Thoracic aorta (tissue), 2 donors: ENCODE measurements at regions not wholly inside any gene's neighbourhood (a gene's known extent, or its start where the extent isn't known, plus 50 kb on each side); places are given as distances from the start of the nearest gene placed in this dataset.

ENCODE experiments used
- ATAC-seq: fragments of 150-250 bp; one replicate; pipeline ENCODE4 v1.8.0; 2017; ENCODE audit warnings: low read depth; ENCODE audit not compliant: insufficient number of reproducible peaks, low FRiP score
- DNase-seq: peaks from one replicate; pipeline ENCODE4 v3.0.0-alpha.2; 2020; ENCODE audit warnings: low spot score
- H3K27ac ChIP-seq, 2 donors: fragments of 200-600 bp; sonication (generic); 1 replicate in 1 of 2; 2 replicates in 1 of 2; pipeline ENCODE4 v1.5.1; 2016; ENCODE audit warnings: mild to moderate bottlenecking in 2 of 2, moderate library complexity in 2 of 2
- H3K27me3 ChIP-seq: fragments of 200-600 bp; sonication (generic); replicated peaks from 2 replicates; pipeline ENCODE4 v1.6.0; 2016; ENCODE audit warnings: mild to moderate bottlenecking; ENCODE audit not compliant: insufficient read depth
- H3K36me3 ChIP-seq: fragments of 200-600 bp; sonication (generic); one replicate; pipeline ENCODE4 v1.5.1; 2016
- H3K4me1 ChIP-seq, 2 donors: fragments of 200-600 bp; sonication (generic); 1 replicate in 1 of 2; 2 replicates in 1 of 2; pipeline versions ENCODE4 v1.5.1 to v1.6.0; 2016; ENCODE audit warnings: low read depth in 2 of 2, mild to moderate bottlenecking in 1 of 2; ENCODE audit not compliant: control insufficient read depth in 1 of 2
- H3K4me3 ChIP-seq: fragments of 200-600 bp; sonication (generic); 2 replicates; pipeline ENCODE4 v1.5.1; 2016; ENCODE audit warnings: mild to moderate bottlenecking
- H3K9me3 ChIP-seq: fragments of 200-600 bp; sonication (generic); 2 replicates; pipeline ENCODE4 v1.5.1; 2016
- TF ChIP-seq, protein P1 (sequence below): fragments of 200-600 bp; sonication (generic); IDR thresholded peaks from one replicate; pipeline ENCODE4 v1.5.1; 2019; ENCODE audit warnings: antibody characterized with exemption

DNA sequence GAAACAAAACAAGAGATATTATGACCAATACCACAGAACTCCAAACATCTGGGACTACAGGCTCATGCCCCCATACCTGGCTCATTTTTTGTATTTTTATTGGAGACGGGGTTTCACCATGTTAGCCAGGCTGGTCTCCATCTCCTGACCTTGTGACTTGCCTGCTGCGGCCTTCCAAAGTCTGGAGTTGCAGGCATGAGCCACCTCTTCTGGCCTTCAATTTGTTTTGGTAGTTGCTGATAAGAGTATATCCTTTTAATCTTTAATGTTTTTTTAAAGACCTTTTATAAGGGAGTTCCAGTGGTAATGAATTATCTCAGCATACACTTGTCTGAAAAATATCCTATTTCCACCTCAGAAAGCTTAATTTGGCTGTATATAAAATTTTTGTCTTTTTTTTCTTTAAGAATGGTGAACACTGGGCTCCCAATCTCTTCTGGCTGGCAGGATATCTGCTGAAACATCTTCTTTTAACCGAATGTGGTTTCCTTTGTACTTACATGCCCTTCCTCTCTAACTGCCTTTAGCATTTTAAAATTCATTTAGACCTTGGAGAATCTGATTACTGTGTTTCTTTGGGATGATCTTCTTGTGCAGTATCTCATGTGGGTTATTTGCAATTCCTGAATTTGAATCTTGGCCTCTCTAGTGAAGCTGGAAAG lies 112.1 kb upstream of the KDM5D start:
- Histone ChIP-seq H3K4me3 (no peak overlapping the region), H3K27ac (no peak overlapping the region), H3K9me3 (no peaks in the 10 kb centered on the region), H3K4me1 (no peaks in the 10 kb centered on the region), H3K36me3 (no peaks in the 10 kb centered on the region), H3K27me3 (no peaks in the 10 kb centered on the region)
- ATAC-seq (no peak), DNase-seq (no peak)
- TF ChIP-seq, protein P1, sequence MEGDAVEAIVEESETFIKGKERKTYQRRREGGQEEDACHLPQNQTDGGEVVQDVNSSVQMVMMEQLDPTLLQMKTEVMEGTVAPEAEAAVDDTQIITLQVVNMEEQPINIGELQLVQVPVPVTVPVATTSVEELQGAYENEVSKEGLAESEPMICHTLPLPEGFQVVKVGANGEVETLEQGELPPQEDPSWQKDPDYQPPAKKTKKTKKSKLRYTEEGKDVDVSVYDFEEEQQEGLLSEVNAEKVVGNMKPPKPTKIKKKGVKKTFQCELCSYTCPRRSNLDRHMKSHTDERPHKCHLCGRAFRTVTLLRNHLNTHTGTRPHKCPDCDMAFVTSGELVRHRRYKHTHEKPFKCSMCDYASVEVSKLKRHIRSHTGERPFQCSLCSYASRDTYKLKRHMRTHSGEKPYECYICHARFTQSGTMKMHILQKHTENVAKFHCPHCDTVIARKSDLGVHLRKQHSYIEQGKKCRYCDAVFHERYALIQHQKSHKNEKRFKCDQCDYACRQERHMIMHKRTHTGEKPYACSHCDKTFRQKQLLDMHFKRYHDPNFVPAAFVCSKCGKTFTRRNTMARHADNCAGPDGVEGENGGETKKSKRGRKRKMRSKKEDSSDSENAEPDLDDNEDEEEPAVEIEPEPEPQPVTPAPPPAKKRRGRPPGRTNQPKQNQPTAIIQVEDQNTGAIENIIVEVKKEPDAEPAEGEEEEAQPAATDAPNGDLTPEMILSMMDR, result no peak

DNA sequence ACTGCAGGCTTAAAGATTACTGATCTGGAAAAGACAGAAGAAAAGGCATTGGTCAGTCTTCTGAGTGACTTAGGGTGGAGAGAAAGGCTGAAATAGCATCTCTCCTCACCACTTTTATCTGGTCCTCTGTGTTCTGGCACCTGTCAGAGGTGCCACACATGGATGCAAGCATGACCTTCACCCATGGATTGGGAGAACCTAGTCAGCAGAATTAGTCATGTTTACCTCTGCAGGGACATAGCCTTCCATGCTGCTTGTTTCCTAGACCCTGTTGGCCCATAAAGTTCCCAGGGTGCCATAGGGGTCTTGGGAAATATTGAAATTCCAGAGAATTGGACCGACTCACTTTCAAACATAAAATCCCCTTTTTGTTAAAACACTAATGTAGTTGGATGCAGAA lies 98.4 kb upstream of the KDM5D start:
- TF ChIP-seq, protein P1, result no peak
- no peaks in the 10 kb centered on the region for H3K9me3 ChIP-seq
- H3K27ac ChIP-seq, result no peak overlapping the region
- H3K4me3 ChIP-seq, result no peak overlapping the region
- no peaks in the 10 kb centered on the region for H3K4me1 ChIP-seq
- ATAC-seq, result no peak
- no peaks in the 10 kb centered on the region for H3K27me3 ChIP-seq
- no peak for DNase-seq
- no peaks in the 10 kb centered on the region for H3K36me3 ChIP-seq

- no peaks in the 10 kb centered on the region for H3K36me3 ChIP-seq
- no peaks in the 10 kb centered on the region for H3K27me3 ChIP-seq
- TF ChIP-seq, protein P1, result no peak
- no peak overlapping the region for H3K4me3 ChIP-seq
- H3K9me3 ChIP-seq, result no peaks in the 10 kb centered on the region
- ATAC-seq (no peak), DNase-seq (no peak)
- H3K27ac ChIP-seq, result no peak overlapping the region
- H3K4me1 ChIP-seq, result no peaks in the 10 kb centered on the region
Measured at GRCh38 chrY:19824136-19824535, 79.6 kb upstream of the KDM5D start.

GRCh38 chrY:19818546-19818945 lies 74.0 kb upstream of the KDM5D start:
- Histone ChIP-seq H3K4me3 (no peak overlapping the region), H3K27me3 (no peaks in the 10 kb centered on the region), H3K27ac (no peak overlapping the region), H3K36me3 (no peaks in the 10 kb centered on the region), H3K9me3 (no peaks in the 10 kb centered on the region), H3K4me1 (no peaks in the 10 kb centered on the region)
- TF ChIP-seq, protein P1, result no peak
- ATAC-seq (no peak), DNase-seq (no peak)

GRCh38 chrY:19816920-19817319 lies 72.4 kb upstream of the KDM5D start:
- DNase-seq (no peak), ATAC-seq (no peak)
- H3K4me3 ChIP-seq, result no peak overlapping the region
- TF ChIP-seq, protein P1, result no peak
- H3K36me3 ChIP-seq, result no peaks in the 10 kb centered on the region
- no peak overlapping the region for H3K27ac ChIP-seq
- no peaks in the 10 kb centered on the region for H3K27me3 ChIP-seq
- no peaks in the 10 kb centered on the region for H3K4me1 ChIP-seq
- no peaks in the 10 kb centered on the region for H3K9me3 ChIP-seq
